ENCODE measurements at regions not wholly inside any gene's neighbourhood (a gene's known extent, or its start where the extent isn't known, plus 50 kb on each side); places are given as distances from the start of the nearest gene placed in this dataset.
A peak's percentile ranks its signal among the peaks of the same experiment; 100 is the strongest.
"Not testable (repeated sequence)": the region's sequence is repeated elsewhere in the genome, so short reads cannot be mapped to it uniquely, and the experiment has no call there.

- DNase-seq: peak in 1 of 2 donors; percentile 18
Observed at GRCh38 chr11:67804435-67805252, 130.2 kb upstream of the ALDH3B2 start.

GRCh38 chr11:67803519-67803918 is 129.1 kb upstream of the ALDH3B2 start:
- not testable (repeated sequence) for DNase-seq

- not testable (repeated sequence) for DNase-seq
Observed at GRCh38 chr11:67803055-67803454, 128.6 kb upstream of the ALDH3B2 start.

- not testable (repeated sequence) for DNase-seq
Observed at GRCh38 chr11:67802623-67803022, 128.2 kb upstream of the ALDH3B2 start.

GRCh38 chr11:67801397-67801796 is 127.0 kb upstream of the ALDH3B2 start:
- not testable (repeated sequence) for DNase-seq

- DNase-seq: not testable (repeated sequence)
Observed at GRCh38 chr11:67800591-67800990, 126.2 kb upstream of the ALDH3B2 start.

- not testable (repeated sequence) for DNase-seq
Observed at GRCh38 chr11:67799808-67800207, 125.4 kb upstream of the ALDH3B2 start.

- not testable (repeated sequence) for DNase-seq
Observed at GRCh38 chr11:67797726-67798521, 123.5 kb upstream of the ALDH3B2 start.

GRCh38 chr11:67795746-67796145 is 121.3 kb upstream of the ALDH3B2 start:
- DNase-seq: no peak

GRCh38 chr11:67793750-67794149 is 119.3 kb upstream of the ALDH3B2 start:
- not testable (repeated sequence) for DNase-seq

- DNase-seq: not testable (repeated sequence)
Observed at GRCh38 chr11:67792273-67792990, 118.0 kb upstream of the ALDH3B2 start.

- DNase-seq: not testable (repeated sequence)
Observed at GRCh38 chr11:67791598-67792170, 117.3 kb upstream of the ALDH3B2 start.

- DNase-seq: not testable (repeated sequence)
Observed at GRCh38 chr11:67788341-67788695, 113.9 kb upstream of the ALDH3B2 start.

GRCh38 chr11:67787681-67788340 is 113.4 kb upstream of the ALDH3B2 start:
- DNase-seq: not testable (repeated sequence)

- not testable (repeated sequence) for DNase-seq
Observed at GRCh38 chr11:67781967-67782366, 107.5 kb upstream of the ALDH3B2 start.

- DNase-seq: not testable (repeated sequence)
Observed at GRCh38 chr11:67781506-67781905, 107.1 kb upstream of the ALDH3B2 start.

GRCh38 chr11:67780056-67780455 is 105.6 kb upstream of the ALDH3B2 start:
- peak; percentile 9 to 22 for DNase-seq

- DNase-seq: not testable (repeated sequence)
Observed at GRCh38 chr11:67779189-67779875, 104.9 kb upstream of the ALDH3B2 start.

GRCh38 chr11:67776852-67777520 is 102.6 kb upstream of the ALDH3B2 start:
- DNase-seq: peak; percentile 55 to 80

GRCh38 chr11:67774175-67774574 is 99.8 kb upstream of the ALDH3B2 start:
- not testable (repeated sequence) for DNase-seq
